NCI-H146 treated with DMSO at 0.1 percent for 48 hours (cell line): ENCODE measurements at regions not wholly inside any gene's neighbourhood (a gene's known extent, or its start where the extent isn't known, plus 50 kb on each side); places are given as distances from the start of the nearest gene placed in this dataset.
"Not testable (repeated sequence)": the region's sequence is repeated elsewhere in the genome, so short reads cannot be mapped to it uniquely, and the experiment has no call there.

ENCODE experiments used
- DNase-seq: peaks from one replicate; lab custom pipeline; 2025; ENCODE audit not compliant: unreplicated experiment; lab: John Stamatoyannopoulos, UW

- DNase-seq = no peak
These were observed 152.8 kb downstream of the CYSLTR2 start for GRCh38 chr13:48806522-48806921.

DNA sequence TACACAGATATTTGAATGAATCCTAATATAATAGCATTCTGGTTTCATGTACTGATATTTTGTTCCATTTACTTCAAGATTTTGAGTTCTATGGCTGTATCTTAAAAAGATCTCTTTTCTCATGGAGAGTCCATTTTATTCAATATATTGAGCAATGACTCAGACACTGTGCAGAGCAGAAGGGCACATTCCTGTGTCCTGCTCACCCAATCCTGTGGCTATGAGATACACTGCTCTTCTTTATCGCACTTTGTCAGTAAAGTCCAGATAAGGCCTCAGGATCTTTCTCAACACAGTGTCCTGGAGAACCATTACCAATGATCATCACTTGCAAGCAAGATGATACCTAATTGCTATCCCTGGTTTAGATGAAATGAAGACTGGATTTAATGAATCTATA lies 155.0 kb downstream of the CYSLTR2 start:
- no peak for DNase-seq

- no peak for DNase-seq
These were observed 156.3 kb downstream of the CYSLTR2 start for GRCh38 chr13:48810013-48810412.

GRCh38 chr13:48813518-48813917 lies 159.8 kb downstream of the CYSLTR2 start:
- no peak for DNase-seq

- DNase-seq = no peak
These were observed 159.0 kb upstream of the FNDC3A start for GRCh38 chr13:48816700-48817099.

GRCh38 chr13:48817166-48817802 lies 158.4 kb upstream of the FNDC3A start:
- no peak for DNase-seq

- DNase-seq = no peak
These were observed 157.0 kb upstream of the FNDC3A start for GRCh38 chr13:48818495-48819356.

DNA sequence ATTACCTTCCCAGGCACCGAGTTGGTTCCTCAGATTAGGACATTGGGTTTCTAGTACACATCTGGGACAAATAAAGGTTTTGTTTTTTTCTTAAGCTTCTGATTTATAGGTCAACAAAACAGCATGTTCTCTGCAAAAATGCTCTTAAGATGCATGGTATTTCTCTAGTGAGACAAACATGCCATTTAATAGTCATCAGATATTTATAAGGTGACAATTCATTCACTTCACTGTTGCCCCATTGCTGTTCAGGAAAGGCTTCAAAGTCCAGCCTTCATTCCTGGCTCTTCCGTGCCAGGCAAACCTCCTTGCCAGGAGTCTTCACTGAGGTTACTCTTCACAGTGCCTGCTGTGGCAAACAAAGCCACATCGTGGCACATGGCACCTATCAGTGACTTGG lies 156.3 kb upstream of the FNDC3A start:
- DNase-seq = no peak

DNA sequence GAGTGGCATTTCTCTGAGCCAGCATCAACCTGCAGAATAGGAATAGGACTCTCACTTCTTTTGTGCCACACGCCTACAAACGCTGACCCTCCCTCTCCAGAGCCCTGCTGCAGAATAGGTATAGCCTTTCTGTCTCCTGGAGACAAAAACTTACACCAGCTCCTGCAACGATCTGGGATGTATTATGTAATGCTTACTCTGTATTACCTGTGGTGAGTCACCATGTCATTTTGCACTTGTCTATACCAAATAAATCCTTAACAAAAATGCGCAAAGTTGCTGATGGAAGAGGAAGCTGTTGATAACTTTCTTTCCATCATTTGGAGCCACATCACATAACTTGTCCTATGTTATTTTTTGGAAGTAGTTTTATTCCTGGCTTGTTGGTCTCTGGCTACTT lies 155.8 kb upstream of the FNDC3A start:
- DNase-seq = no peak

- not testable (repeated sequence) for DNase-seq
These were observed 152.2 kb upstream of the FNDC3A start for GRCh38 chr13:48823526-48823925.

GRCh38 chr13:48826039-48826438 lies 149.7 kb upstream of the FNDC3A start:
- no peak for DNase-seq

- DNase-seq = not testable (repeated sequence)
These were observed 148.7 kb upstream of the FNDC3A start for GRCh38 chr13:48826922-48827454.

GRCh38 chr13:48827709-48828108 lies 148.0 kb upstream of the FNDC3A start:
- no peak for DNase-seq

DNA sequence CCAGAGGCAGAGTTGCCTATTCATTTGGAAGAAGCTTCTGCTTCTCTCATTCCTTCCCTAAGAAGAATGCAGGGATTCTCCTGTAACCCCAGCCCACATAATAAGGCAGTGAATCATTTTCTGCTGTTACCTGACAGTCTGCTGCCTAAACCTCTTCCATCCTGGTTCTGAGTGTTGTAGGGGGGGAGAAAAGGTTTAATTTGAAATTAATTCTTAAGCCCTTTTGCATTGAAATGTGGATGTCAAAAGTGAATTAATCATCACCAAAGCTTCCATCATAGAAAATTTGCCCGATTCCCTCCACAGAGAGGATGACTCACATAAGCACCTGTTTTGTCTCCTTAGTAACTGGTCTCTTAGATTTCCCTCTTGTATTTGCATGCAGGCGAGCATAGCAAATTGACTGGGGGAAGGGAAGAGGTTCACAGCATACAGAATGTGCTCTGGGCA lies 146.7 kb upstream of the FNDC3A start:
- DNase-seq = peak; percentile 11

- DNase-seq = no peak
These were observed 146.2 kb upstream of the FNDC3A start for GRCh38 chr13:48829536-48829935.

- no peak for DNase-seq
These were observed 144.5 kb upstream of the FNDC3A start for GRCh38 chr13:48831248-48831647.

- DNase-seq = no peak
These were observed 142.3 kb upstream of the FNDC3A start for GRCh38 chr13:48833412-48833811.

- DNase-seq = not testable (repeated sequence)
These were observed 140.4 kb upstream of the FNDC3A start for GRCh38 chr13:48835326-48835725.

DNA sequence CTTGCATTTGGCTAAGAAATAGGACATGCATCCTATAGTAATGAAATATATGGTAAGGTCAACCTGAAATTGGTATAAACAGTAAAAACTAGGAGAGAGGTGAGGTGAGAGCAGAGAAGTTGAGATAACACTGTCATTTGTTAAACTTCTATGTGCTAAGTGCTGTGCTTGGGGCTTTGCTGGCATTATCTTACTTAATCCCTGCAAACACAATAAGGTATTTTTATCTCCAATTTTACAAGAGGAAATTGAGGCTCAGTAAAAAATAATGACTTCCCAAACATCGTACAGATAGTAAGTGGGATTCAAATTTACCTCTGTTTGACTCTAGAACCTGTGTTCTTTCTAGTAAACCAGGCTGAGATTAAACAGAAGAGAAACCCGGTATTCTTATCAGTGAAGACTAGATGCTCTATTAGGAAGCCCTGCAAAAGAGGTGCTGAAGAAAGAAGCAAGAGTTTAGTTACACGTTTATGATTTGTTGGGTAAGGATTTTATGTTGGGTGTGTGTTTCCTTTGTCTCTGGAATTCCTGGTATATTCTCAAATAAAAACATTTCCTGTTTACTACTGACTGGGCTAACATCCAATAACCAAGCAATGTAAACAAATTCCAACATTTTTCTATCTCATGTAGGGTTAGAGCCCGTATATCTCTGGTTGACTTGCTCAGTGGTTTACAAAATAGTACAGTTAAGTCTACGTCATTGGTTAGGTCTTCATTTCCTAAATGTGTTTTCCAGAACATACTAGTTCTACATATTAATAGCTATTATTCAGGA lies 137.3 kb upstream of the FNDC3A start:
- no peak for DNase-seq

GRCh38 chr13:48839171-48839570 lies 136.5 kb upstream of the FNDC3A start:
- DNase-seq = no peak

DNA sequence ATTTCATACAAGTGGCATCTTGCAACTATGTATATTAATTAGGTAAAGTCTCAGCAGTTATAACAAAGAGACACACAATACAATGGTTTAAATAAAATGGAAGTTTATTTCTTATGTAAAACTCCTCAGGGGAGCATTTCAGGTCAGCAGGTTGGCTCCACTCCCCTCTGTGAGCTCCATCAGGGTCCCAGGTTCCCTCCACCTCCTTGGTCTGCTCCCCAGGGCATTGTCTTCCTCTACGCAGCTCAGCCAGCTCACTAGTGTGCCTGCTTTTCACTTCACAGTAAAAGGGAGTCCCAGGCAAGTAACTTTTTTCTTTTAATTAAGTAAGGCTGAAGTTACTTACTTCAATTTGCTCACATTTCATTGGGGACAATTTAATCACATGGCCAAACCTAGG lies 135.3 kb upstream of the FNDC3A start:
- no peak for DNase-seq
